ENCODE measurements at regions not wholly inside any gene's neighbourhood (a gene's known extent, or its start where the extent isn't known, plus 50 kb on each side); places are given as distances from the start of the nearest gene placed in this dataset.

GRCh38 chr2:125086313-125087184 is 1061.5 kb downstream of the CNTNAP5 start:
- TF ChIP-seq EZH2phosphoT487 (IDR thresholded peaks at IDR 0.05; ENCODE audit: low read depth, severe bottlenecking, unreplicated experiment) (no peak), CTCF (IDR thresholded peaks at IDR 0.05; ENCODE audit: poor library complexity) (no peak), EZH2 (IDR thresholded peaks at IDR 0.05; ENCODE audit: borderline replicate concordance) (no peak)
